Epithelial cell of esophagus (primary cell): ENCODE measurements at regions not wholly inside any gene's neighbourhood (a gene's known extent, or its start where the extent isn't known, plus 50 kb on each side); places are given as distances from the start of the nearest gene placed in this dataset.

Source experiments
- DNase-seq: peaks from one replicate; pipeline ENCODE4 v3.0.0; 2010; ENCODE audit warnings: low read depth
- H3K4me3 ChIP-seq: 2 replicates; pipeline ENCODE4 v1.5.1; 2011; ENCODE audit warnings: mild to moderate bottlenecking, low read length, control low read depth
- CTCF ChIP-seq: IDR thresholded peaks from 2 replicates; pipeline ENCODE4 v1.5.1; 2011; ENCODE audit warnings: low read depth, mild to moderate bottlenecking, low read length, control low read depth, inconsistent platforms; ENCODE audit not compliant: insufficient read depth; ENCODE audit errors: missing control alignments

- DNase-seq: no peak
- H3K4me3 ChIP-seq: no peak overlapping the region
- no peak for TF ChIP-seq CTCF
These were observed 202.2 kb upstream of the OR4E1 start for GRCh38 chr14:21875791-21876190.

GRCh38 chr14:21874946-21875345, 201.3 kb upstream of the OR4E1 start:
- TF ChIP-seq CTCF: no peak
- H3K4me3 ChIP-seq: no peak overlapping the region
- no peak for DNase-seq

GRCh38 chr14:21874167-21874566, 200.5 kb upstream of the OR4E1 start:
- DNase-seq: no peak
- no peak overlapping the region for H3K4me3 ChIP-seq

GRCh38 chr14:21868442-21869046, 194.9 kb upstream of the OR4E1 start:
- TF ChIP-seq CTCF: peak; percentile 82
- DNase-seq: peak; percentile 87
- H3K4me3 ChIP-seq: no peak overlapping the region

More at GRCh38 chr14:21874167-21874566, 200.5 kb upstream of the OR4E1 start:
- no peak for TF ChIP-seq CTCF

GRCh38 chr14:21867541-21867940, 193.9 kb upstream of the OR4E1 start:
- TF ChIP-seq CTCF: no peak
- peak; percentile 74 for DNase-seq
- no peak overlapping the region for H3K4me3 ChIP-seq

GRCh38 chr14:21866479-21866878, 192.9 kb upstream of the OR4E1 start:
- TF ChIP-seq CTCF: no peak
- no peak overlapping the region for H3K4me3 ChIP-seq
- DNase-seq: peak; percentile 66

- no peak for DNase-seq
- TF ChIP-seq CTCF: no peak
- no peak overlapping the region for H3K4me3 ChIP-seq
These were observed 189.7 kb upstream of the OR4E1 start for GRCh38 chr14:21863289-21863688.
